ENCODE measurements at regions not wholly inside any gene's neighbourhood (a gene's known extent, or its start where the extent isn't known, plus 50 kb on each side); places are given as distances from the start of the nearest gene placed in this dataset.

DNA sequence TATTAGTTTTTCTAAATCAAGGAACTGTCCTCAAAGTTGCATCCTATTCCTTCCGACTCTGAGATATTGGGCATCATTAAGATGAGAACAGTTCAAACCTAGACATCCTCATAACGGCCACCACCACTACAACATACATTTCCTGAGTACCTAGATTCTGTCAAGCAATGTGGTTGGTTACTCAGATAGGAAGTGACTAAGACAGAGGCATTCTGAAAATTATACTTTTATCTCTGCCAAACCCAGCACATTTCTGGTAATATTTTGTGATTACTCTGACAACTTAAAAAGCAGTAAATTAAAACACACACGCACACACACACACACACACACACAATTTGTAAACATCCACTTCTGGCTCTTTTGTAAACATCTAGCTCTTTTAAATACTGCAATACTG is 291.2 kb upstream of the MEOX2 start:
- DNase-seq, result no peak

DNA sequence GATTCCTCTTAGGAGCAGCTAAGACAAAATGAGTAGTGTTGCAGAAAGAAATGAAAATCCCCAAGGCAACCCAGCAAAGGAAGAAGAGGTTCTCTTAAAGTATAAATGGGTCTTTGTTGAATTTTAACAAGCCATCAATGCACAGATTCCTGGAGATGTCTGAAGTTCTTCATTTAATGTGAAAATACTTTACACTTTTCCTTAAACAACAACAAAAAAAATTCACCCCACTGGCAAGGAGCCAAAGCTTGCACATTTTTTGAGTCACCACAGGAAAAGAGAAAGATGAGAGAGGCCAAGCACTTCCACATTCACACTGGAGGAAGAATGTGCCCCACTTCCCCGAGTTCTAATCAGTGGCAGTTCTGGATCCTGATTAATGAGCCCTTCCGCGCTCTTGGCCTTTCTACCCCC is 286.4 kb upstream of the MEOX2 start:
- DNase-seq, result no peak

DNA sequence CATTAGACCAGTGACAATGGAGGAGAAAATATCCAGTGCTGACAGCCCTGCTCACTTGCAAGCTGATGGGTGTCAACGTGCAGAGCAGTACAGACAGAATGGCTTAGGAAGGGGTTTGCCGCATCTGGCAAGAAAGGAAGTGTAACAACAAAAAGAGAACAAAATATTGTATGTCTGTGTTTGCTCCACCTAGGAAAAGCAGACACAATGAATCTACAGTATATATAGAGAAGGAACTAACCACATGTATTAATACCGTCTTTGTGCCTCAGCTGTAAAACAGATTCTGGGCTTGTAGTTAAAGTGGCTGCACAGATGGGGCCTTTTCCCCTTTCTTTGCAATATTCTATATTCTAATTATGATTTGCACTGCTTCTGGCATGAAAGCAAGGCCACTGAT is 281.1 kb upstream of the MEOX2 start:
- DNase-seq, result no peak

DNA sequence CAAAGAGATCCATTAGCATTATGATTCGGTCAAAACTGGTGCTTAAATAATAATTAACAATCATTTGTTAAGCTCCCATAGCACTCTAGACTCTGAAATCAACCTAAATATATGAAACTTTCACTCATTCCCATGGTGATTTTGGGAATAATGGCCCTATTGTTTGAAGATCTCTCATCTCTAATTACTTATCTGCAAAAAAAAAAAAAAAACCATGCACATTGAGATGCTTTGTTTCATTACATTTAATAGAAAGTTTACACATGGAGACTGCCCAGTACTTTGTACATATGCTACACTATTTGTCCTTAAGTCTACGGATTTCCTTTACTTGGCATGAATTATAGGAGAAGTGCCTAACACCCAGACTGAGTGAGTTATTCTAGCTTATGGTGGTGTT is 280.6 kb upstream of the MEOX2 start:
- no peak for DNase-seq

DNA sequence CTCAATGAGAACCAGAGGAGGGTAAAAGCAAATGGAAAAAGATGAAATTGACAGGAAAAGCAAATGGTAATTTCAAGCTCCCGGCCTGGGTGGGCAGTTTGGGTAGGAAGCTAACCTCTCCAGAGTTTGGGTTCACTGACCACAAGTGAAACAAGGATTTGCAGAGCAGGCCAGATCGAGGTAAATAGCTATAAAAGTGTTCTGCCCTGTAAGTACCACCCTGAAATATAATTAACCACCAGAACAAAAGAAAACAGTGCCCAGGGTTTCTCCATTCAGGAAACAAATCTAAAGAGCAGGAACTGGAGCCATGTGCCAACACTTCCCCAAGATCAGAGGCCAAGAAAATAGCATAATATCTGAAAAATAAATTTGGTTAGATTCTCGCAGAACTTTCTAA is 276.7 kb upstream of the MEOX2 start:
- DNase-seq, result no peak

DNA sequence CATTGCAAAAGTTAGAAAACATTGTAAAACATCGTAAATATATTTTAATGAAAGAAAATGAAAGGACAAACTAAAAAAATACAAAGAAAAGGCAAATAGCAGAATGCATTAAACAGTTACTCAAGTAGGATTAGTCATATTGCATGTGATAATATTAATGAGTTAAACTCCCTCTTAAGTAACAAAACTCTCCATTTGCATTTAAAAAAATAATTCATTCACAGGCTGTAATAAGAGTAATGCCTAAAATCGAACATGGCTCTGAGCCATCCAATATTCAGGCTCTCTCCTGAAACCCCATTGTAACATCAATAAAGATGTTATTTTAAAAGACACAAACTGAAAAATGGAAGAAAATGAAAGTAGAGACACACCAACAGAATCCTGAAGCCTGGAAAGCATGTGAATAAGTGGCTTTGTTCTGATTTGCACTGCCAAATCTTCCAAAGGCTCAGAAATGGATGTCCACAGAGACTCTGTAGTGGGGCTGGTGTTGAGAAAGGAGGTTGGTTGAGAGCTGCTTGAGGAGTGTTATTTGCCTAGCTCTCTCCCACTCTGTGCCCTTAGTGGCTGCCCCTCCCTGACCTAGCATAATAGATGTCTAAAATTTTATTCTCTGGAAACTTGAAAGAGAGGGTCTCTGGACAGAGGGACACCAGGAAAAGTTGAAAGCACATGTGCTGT is 268.3 kb upstream of the MEOX2 start:
- DNase-seq, result no peak

DNA sequence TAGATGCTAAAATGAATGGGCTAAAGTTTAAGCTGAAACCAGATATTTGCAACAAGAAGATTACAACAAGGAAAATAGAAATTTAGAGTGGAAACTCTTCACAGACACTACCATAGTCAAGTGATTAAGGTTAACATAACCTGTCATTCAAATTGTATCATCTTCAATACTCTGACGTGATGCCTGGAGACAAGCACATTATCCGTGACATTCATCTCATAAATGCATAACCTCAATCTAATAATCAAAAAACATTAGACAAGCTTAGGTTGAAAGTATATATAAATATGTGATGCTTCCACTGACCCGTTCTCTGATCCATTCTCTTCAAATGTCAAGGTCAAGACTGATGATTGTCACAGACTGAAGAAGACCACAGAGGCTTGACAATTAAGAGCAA is 263.8 kb upstream of the MEOX2 start:
- DNase-seq, result no peak

DNA sequence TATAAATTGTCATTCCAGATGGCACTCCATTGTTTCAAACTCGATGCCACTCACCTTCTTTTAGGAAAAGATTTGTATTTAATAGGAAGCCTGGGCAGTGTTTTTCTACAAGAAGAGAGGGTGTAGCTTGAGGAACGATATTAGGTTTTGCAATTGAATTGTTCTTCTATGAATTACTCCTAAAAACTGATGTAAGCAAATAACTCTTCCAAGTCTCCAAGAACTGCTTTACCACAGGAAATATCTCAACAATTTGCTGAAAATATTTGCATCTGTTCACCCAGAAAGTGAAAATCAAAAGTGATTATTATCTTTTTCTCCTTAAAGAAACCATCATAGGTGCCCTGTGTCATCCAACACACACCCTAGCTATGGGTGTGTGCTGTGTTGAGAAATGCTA is 261.3 kb upstream of the MEOX2 start:
- no peak for DNase-seq

DNA sequence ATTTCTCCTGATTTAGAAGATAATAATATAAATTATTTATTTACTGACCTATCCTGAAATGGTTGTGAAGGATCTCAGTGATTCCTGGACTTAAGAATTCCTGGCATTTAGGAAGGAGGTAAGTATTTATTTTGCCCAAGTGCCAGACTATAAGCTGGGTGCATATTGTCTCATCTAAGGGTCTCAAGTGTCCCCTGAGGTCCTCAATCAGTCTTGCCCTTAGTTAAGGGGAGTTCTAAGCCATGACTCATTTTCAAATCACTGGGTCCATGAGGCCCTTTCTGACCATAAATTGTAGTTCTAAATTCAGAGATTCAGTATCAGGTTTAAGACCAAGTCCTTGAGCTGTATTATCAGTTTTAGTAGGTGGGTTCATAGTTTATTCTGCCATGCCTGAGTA is 251.6 kb upstream of the MEOX2 start:
- DNase-seq, result no peak

DNA sequence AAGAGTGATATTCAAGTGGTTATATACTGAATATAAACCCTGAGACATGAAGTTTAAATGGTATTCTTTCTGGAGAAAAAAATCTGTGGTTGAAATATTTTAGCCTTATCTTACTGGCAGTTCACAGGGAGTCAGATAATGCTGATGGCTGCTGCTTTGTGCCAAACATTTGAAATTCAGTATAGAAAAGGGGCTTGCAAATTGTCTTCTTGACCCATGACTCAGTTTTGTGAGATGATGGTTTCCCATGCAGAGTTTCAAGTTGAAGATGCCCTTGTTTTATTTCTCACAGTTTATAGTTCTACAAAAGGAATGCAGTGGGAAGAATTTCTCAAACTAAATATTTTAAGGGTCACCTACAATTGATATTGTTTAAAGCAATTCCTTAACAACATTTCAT is 251.1 kb upstream of the MEOX2 start:
- DNase-seq, result no peak

DNA sequence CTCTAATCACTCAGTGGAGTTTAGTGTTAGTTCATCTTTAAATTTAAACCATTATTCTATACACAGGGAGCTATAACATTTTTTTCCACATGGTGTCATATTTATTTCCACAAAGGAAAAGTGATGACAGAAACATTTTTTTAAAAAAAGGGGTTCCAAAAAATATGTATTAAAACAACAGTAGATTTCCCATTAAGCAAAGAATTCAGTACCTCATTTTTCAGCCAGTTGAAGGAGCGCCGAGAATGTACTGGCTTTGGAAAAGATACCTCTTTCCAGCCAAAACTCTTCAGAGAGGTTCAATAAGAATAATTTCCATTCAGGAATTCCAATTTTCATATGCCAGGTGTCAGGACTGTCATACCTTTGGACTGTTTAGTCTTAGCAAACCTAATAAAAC is 250.5 kb upstream of the MEOX2 start:
- DNase-seq, result no peak

DNA sequence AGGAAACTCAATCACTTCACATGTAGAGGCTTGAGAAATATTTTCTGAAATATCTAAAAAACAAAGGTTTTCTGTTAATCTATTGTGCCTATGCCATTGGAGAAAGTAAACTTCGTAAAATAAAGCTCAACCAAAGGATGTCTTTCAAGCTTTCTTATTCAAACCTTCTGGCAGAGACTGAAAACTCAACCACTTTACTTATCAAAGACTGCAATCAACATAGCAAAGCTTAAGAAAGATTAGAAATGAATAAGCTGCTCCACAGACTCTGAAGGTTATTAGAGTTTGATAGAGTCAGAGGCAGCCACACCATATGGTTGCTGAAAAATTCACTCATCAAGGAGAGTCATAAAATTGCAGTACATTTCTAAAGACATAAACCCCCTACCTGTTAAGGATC is 245.8 kb upstream of the MEOX2 start:
- peak; percentile 53 to 83 for DNase-seq

DNA sequence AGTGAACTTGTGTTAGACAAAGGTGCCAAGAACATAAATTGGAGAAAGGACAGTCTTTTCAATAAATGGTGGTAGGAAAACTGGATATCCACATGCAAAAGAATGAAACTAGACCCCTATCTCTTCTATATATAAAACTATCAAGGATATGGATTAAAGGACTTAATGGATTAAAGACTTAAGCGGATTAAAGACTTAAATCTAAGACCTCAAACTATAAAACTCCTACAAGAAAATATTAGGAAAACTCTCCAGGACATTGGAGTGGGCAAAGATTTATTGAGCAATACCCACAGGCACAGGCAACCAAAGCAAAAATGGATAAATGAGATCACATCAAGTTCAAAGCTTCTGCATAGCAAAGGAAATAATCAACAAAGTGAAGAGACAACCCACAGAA is 242.9 kb upstream of the MEOX2 start:
- DNase-seq, result peak; percentile 37 to 80

DNA sequence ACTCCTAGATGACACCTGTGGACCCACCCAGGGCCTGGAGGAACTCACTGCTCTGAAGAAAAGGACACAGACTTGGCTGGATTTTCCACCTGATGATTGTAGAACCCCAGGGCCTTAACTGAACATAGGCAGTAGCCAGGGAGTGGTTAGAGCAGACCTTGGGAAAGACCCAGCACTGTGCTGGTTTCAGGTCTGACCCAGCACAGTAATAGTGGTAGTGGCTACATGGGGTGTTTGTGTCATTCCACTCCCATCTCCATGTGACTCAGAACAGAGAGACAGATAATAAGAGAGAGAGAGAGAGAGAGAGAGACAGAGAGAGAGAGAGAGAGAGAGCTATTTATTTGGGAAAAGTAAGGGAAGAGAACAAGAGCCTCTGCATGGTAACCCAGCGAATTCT is 239.1 kb upstream of the MEOX2 start:
- DNase-seq, result no peak

DNA sequence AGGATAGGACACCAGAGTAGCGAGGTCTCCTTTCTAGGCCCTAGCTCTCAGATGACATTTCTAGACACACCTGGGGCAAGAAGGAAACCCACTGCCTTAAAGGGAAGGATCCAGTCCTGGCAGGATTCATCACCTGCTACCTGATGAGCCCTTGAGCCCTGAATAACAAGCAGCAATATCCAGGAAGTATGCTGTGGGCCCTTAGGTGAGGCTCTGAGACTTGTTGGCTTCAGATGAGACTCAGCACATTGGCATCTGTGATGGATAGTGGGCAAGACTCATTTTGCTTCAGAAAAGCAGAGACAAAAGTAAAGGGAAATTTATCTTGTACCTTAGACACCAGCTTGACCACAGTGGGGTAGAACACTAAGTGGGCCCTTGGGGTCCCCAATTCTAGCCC is 238.4 kb upstream of the MEOX2 start:
- no peak for DNase-seq

DNA sequence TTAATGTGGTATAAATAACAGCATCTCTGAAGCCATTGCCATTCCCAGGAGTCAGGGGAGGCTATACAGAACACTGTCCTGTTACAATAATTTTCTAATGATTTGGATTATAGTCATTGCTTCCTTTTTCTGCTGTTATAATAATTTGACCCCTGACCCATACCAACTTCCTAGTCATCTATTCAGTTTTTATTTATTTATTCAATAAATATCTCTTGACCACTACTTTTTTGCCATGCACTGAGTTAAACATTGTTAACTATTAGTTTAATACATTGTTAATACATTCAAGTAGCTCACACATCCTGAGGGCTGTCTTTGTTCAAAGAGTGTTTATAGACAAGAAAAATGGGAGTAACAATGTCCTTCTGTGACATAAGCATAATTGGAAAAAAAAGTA is 235.5 kb upstream of the MEOX2 start:
- DNase-seq, result no peak

DNA sequence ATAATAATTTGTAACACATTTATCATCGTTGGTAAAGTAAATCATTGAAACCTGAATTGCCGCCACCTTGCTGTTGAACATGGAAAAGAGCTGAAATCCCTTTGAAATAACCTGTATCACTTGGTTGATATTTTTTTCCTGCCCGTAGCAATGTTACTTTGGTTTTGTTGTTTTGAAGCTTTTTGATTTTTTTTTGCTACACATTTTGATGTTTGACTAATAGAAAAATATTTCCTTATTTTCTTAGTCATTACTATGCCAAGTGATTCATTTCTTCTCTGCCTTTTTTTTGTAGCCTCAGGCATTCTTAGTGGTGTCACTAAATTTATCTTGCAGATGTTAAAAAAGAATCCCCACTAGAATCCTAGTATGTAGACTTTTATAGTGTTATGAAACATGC is 235.1 kb upstream of the MEOX2 start:
- no peak for DNase-seq

DNA sequence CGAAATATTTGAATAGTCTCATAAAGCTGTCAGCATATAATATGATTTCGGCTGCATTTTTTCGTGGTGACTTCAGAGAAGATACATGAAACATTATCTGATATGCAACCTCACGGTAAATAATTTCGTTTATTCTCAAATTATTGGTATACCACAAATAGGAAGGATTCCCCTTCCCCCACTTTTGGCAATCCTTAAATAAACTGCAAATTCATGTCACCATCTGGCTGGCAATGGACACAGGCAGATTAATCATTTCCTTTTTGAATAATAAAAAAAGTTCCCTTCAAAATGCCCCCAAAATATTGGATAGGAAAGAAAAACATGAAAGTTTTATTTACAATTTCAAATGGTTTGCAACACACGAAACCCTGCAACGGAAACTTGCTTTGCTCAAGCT is 234.5 kb upstream of the MEOX2 start:
- DNase-seq, result no peak

DNA sequence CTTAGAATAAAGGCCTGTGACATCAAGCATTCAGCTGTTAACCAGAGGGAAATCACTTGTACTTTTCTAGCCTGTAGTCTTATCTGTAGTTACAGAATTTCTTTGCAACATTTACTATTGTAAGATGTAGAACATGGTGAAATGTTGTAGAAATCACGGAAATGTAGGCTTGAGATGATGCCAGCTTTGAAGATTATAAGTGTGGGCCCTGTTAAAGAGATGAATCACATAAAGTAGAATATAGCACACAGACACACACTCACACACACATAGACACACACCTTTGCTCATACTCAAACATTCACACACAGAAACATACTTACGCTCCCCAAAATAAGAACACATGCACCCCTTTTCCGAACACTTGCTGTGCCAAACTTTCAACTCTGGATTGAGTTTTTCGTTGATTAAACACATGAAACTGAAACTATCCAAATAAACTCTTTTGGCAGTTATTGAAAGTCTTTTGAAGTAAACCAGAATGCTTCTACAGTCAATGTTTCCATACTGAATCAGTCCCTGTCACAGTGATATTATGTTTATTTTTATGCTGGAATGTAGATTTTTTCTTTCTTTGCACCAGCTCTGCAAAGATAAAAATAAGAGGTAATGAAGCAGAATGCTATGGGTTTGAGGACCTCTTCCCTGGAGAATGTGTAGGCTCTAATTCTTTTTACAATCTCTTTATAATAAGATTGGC is 230.3 kb upstream of the MEOX2 start:
- DNase-seq, result no peak

DNA sequence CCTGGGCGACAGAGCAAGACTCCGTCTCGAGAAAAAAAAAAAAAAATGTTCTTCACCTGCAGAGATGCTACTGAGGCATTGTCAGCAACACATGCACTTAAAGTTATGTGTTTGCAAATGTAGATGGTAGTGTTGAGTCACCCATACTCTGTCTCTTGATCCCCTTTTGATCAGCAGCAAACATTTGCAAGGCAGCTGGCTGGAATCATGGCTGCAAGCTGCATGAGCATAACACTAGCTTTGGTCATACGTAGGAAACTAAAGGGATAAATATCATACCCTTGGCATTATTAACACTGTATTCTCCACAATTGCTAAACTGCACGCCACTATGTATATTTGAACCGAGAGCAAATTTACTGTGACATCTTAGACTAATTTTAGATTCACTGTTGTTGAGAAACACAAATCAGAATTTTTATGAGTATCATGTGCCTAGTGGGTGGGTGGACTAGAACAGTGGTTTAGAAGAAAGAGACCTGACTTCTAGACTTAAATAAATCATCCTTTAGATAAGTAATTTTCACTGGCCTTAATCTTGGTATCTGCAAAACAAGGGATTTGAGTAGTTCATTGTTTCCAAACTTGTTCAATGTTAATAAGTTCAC is 229.3 kb upstream of the MEOX2 start:
- DNase-seq, result no peak

DNA sequence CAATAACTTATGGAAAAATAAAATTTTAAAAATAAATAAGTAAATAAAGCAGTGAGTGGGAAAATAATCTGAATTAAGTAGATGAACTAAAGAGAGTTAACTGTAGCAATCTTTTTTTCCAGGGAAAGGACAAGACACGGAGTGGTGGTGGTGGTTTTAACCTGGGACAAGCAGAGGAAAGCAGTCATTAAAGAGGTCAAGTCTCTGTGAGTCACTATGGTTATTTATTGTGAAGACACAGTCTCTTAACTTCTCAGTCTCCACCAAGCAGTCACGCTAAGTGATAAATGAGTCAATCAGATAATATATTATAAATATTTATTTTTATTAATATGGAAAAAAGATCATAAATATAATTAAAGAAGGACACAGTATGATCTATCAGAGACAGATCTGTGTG is 228.1 kb upstream of the MEOX2 start:
- DNase-seq, result no peak

DNA sequence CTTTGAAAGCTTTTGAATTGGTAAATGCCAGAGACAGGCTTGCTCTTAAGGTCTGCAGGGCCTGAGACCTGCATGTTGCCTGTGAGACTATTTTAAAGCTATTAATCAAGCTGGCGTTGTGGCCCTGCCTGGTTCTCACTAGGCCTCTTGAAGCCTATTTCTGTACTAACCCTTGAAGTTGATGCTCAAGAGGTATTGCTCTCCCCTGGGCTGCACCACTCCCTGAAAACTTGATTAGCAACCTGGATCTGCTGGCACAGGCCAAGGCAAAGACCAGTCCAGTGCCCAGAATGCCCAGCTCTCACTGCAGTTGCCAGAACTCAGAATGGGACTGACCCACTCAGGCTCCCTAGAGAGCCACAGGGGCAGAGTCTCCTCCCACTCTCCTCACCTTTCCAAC is 220.0 kb upstream of the MEOX2 start:
- DNase-seq, result no peak

DNA sequence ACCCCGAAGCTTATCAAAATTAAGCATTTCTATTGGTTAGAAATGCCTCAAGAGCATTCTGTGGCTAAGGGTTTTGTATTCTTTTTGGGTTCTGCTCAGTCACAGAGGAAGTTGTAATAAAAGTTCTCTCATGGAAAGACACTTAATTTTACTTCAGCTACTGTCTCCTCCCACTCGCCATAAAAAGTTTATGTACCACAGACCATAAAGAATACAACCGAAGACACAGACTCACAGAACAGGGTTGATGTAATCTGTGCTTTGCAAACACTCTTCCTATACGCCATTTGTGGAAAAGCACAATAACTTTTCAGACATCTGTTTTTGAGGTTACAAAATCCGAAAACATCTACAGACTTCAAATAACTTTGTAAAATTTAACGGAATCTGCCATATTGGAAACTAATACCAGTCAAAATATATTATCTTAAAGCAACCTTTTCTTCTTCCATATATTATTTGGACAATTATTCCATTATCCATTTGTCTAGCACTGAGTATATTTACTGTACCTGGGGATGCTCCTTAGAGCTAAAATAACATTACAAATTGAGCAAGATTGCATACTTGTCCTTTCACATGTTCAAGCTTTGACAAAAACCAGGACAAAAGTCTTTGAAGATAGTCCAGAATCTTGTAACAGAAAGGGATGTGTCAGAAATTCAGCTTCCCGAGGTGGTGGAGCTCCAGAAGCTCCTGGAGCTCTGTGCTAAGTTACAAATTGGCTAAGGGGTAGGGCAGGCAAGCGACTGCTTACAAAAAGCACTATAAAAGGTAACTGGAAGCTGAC is 219.0 kb upstream of the MEOX2 start:
- no peak for DNase-seq

Data from NCI-H524 (cell line).